Keratinocyte (primary cell): ENCODE measurements at regions not wholly inside any gene's neighbourhood (a gene's known extent, or its start where the extent isn't known, plus 50 kb on each side); places are given as distances from the start of the nearest gene placed in this dataset.

Source experiments
- DNase-seq: peaks from one replicate; pipeline ENCODE4 v3.0.0-alpha.2; 2011; ENCODE audit warnings: low read depth, missing footprints, low spot score
- FAIRE-seq: peaks from 2 replicates; lab custom pipeline; 2011; peaks lifted over from hg19 to GRCh38; lab: Jason Lieb, UNC
- H2AFZ ChIP-seq: 2 replicates; pipeline ENCODE4 v1.6.0; 2012; ENCODE audit warnings: low read length, control low read depth, inconsistent platforms; ENCODE audit not compliant: control insufficient read depth
- H3K27ac ChIP-seq: 2 replicates; pipeline ENCODE4 v1.5.1; 2011; ENCODE audit warnings: low read length; ENCODE audit not compliant: control insufficient read depth, insufficient read depth
- H3K27me3 ChIP-seq: 3 replicates; pipeline ENCODE4 v1.6.0; 2011; ENCODE audit warnings: low read length; ENCODE audit not compliant: control insufficient read depth, insufficient read depth; ENCODE audit errors: extremely low read depth
- H3K36me3 ChIP-seq, 2 experiments: 2 replicates in 1 of 2; 3 replicates in 1 of 2; pipeline ENCODE4 v1.5.1; 2011; ENCODE audit warnings: low read length in 2 of 2, mild to moderate bottlenecking in 1 of 2; ENCODE audit not compliant: control insufficient read depth in 2 of 2, insufficient read depth in 2 of 2; ENCODE audit errors: extremely low read depth in 1 of 2
- H3K4me1 ChIP-seq: 3 replicates; pipeline ENCODE4 v1.5.1; 2011; ENCODE audit warnings: low read length; ENCODE audit not compliant: control insufficient read depth, insufficient read depth; ENCODE audit errors: extremely low read depth
- H3K4me2 ChIP-seq: 3 replicates; pipeline ENCODE4 v1.6.0; 2011; ENCODE audit warnings: low read depth, low read length; ENCODE audit not compliant: control insufficient read depth, insufficient read depth; ENCODE audit errors: extremely low read depth
- H3K4me3 ChIP-seq, 3 experiments: fragments of 200-600 bp in 1 of 3; sonication (generic) in 1 of 3; 2 replicates in 2 of 3; 3 replicates in 1 of 3; pipeline ENCODE4 v1.5.1; 2011 to 2016; ENCODE audit warnings: low read length in 3 of 3, mild to moderate bottlenecking in 3 of 3, control low read depth in 2 of 3, inconsistent platforms in 1 of 3, low read depth in 1 of 3, mixed read lengths in 1 of 3, mixed run types in 1 of 3, moderate library complexity in 1 of 3; ENCODE audit not compliant: control insufficient read depth in 2 of 3, insufficient read depth in 2 of 3; ENCODE audit errors: extremely low read depth in 1 of 3
- H3K79me2 ChIP-seq: 2 replicates; pipeline ENCODE4 v1.6.0; 2012; ENCODE audit warnings: low read length; ENCODE audit not compliant: control insufficient read depth, insufficient read depth
- H3K9ac ChIP-seq: 3 replicates; pipeline ENCODE4 v1.6.0; 2011; ENCODE audit warnings: low read length; ENCODE audit not compliant: control insufficient read depth, insufficient read depth; ENCODE audit errors: extremely low read depth
- H3K9me1 ChIP-seq: 3 replicates; pipeline ENCODE4 v1.6.0; 2011; ENCODE audit warnings: low read length; ENCODE audit not compliant: control insufficient read depth, insufficient read depth; ENCODE audit errors: extremely low read depth
- H3K9me3 ChIP-seq: 2 replicates; pipeline ENCODE4 v1.5.1; 2012; ENCODE audit warnings: low read depth, low read length; ENCODE audit not compliant: control insufficient read depth
- H4K20me1 ChIP-seq: 3 replicates; pipeline ENCODE4 v1.6.0; 2011; ENCODE audit warnings: low read length; ENCODE audit not compliant: control insufficient read depth, insufficient read depth; ENCODE audit errors: extremely low read depth
- CTCF ChIP-seq, 3 experiments: IDR thresholded peaks in 1 of 3; conservative IDR thresholded peaks in 1 of 3; optimal IDR thresholded peaks in 1 of 3; 2 replicates in 2 of 3; 3 replicates in 1 of 3; pipeline versions ENCODE3 to v1.5.1; 2011; ENCODE audit warnings: low read length in 3 of 3, mild to moderate bottlenecking in 3 of 3, moderate library complexity in 2 of 3, control low read depth in 1 of 3, inconsistent platforms in 1 of 3; ENCODE audit not compliant: insufficient read depth in 2 of 3; ENCODE audit errors: extremely low read depth in 1 of 3
- EZH2 ChIP-seq: IDR thresholded peaks from one replicate; pipeline ENCODE4 v1.6.1; 2012; ENCODE audit warnings: inconsistent platforms, mild to moderate bottlenecking, low read length, moderate library complexity
- dilution Hi-C: fragments of 300-500 bp; cut with MboI; formaldehyde crosslinking; loops from one replicate; pipeline ENCODE4 v1.7.0; 2020; ENCODE audit warnings: low sequenced_read_pairs; ENCODE audit not compliant: extremely low pct_ligation_motif_present

- Histone ChIP-seq H4K20me1 (peaks cover 6% of the 10 kb centered on the region), H3K4me3 (no peak overlapping the region), H3K36me3 (no peaks in the 10 kb centered on the region), H3K4me2 (no peak overlapping the region), H3K9me1 (no peaks in the 10 kb centered on the region), H3K27me3 (peaks cover 75% of the 10 kb centered on the region), H3K27ac (no peak overlapping the region), H3K4me1 (peaks cover 5% of the 10 kb centered on the region), H3K79me2 (no peaks in the 10 kb centered on the region), H3K9me3 (no peaks in the 10 kb centered on the region), H2AFZ (no peak overlapping the region), H3K9ac (no peak overlapping the region)
- dilution Hi-C loops, result no loop called here
- FAIRE-seq (no peak), DNase-seq (no peak)
- TF ChIP-seq EZH2 (no peak), CTCF (optimal IDR thresholded peaks at IDR 0.05 in 1 of 3, IDR thresholded peaks at IDR 0.05 in 1 of 3, conservative IDR thresholded peaks at IDR 0.05 in 1 of 3; ENCODE audit: extremely low read depth in 1 of 3, insufficient read depth in 2 of 3, low read length in 3 of 3) (no peak)
Measured at GRCh38 chr15:70479785-70480184, 283.6 kb downstream of the UACA start.

GRCh38 chr15:70479056-70479455 is 284.3 kb downstream of the UACA start:
- Histone ChIP-seq H2AFZ (no peak overlapping the region), H3K79me2 (no peaks in the 10 kb centered on the region), H3K9me1 (no peaks in the 10 kb centered on the region), H3K27ac (no peak overlapping the region), H3K27me3 (peaks cover 74% of the 10 kb centered on the region), H3K4me2 (no peak overlapping the region), H3K9me3 (no peaks in the 10 kb centered on the region), H3K4me3 (no peak overlapping the region), H3K36me3 (no peaks in the 10 kb centered on the region), H3K9ac (no peak overlapping the region), H3K4me1 (peaks cover 12% of the 10 kb centered on the region), H4K20me1 (peaks cover 6% of the 10 kb centered on the region)
- dilution Hi-C loops, result no loop called here
- DNase-seq (no peak), FAIRE-seq (no peak)
- TF ChIP-seq CTCF (optimal IDR thresholded peaks at IDR 0.05 in 1 of 3, IDR thresholded peaks at IDR 0.05 in 1 of 3, conservative IDR thresholded peaks at IDR 0.05 in 1 of 3; ENCODE audit: extremely low read depth in 1 of 3, insufficient read depth in 2 of 3, low read length in 3 of 3) (no peak), EZH2 (no peak)
